ENCODE measurements at regions not wholly inside any gene's neighbourhood (a gene's known extent, or its start where the extent isn't known, plus 50 kb on each side); places are given as distances from the start of the nearest gene placed in this dataset.
"Not testable (repeated sequence)": the region's sequence is repeated elsewhere in the genome, so short reads cannot be mapped to it uniquely, and the experiment has no call there.

DNA sequence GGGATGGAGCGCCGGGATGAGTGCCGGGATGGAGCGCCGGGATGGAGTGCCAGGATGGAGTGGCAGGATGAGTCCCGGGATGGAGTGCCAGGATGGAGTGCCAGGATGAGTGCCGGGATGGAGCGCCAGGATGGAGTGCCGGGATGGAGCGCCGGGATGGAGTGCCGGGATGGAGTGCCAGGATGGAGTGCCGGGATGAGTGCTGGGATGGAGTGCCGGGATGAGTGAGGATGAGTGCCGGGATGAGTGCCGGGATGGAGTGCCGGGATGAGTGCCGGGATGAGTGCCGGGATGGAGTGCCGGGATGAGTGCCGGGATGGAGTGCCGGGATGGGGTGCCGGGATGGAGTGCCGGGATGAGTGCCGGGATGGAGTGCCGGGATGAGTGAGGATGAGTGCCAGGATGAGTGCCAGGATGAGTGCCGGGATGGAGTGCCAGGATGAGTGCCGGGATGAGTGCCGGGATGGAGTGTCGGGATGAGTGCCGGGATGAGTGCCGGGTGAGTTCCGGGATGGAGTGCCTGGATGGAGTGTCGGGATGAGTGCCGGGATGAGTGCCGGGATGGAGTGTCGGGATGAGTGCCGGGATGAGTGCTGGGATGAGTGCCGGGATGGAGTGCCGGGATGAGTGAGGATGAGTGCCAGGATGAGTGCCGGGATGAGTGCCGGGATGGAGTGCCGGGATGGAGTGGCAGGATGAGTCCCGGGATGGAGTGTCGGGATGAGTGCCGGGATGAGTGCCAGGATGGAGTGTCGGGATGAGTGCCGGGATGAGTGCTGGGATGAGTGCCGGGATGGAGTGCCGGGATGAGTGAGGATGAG, 52.9 kb upstream of the HELT start:
- POLR2A ChIA-PET (ENCODE audit: partially characterized antibody); FAIRE-seq; H2BK120ac ChIP-seq (replicated peaks; ENCODE audit: low read depth, low read length); CTCF ChIA-PET (ENCODE audit: partially characterized antibody); H3K27ac ChIP-seq (ENCODE audit: low read depth, low read length); H3K4me3 ChIP-seq (ENCODE audit: extremely low read depth in 1 of 4, insufficient read depth in 2 of 4, low read depth in 3 of 4, low read length in 4 of 4); H2BK15ac ChIP-seq (ENCODE audit: low read length); H3K79me2 ChIP-seq (ENCODE audit: control insufficient read depth in 1 of 2, insufficient read depth in 2 of 2, low read length in 2 of 2); H3K14ac ChIP-seq (ENCODE audit: insufficient read length); H2BK5ac ChIP-seq (ENCODE audit: low read depth, low read length); H3K4ac ChIP-seq (replicated peaks; ENCODE audit: insufficient read length, low read depth, low read length); H3K36me3 ChIP-seq (ENCODE audit: control insufficient read depth in 2 of 4, insufficient read depth in 4 of 4, low read length in 3 of 4); H2BK12ac ChIP-seq (ENCODE audit: low read depth, low read length); H3K27me3 ChIP-seq (replicated peaks in 1 of 4; ENCODE audit: control insufficient read depth in 3 of 4, extremely low read depth in 1 of 4, insufficient read depth in 3 of 4, low read length in 3 of 4); H3K4me2 ChIP-seq (ENCODE audit: insufficient read depth in 1 of 2, low read depth in 2 of 2, low read length in 2 of 2); H2AFZ ChIP-seq (ENCODE audit: low read length); H4K91ac ChIP-seq (replicated peaks; ENCODE audit: insufficient read length, low read length); H2AK5ac ChIP-seq (ENCODE audit: low read depth, low read length); H3K4me1 ChIP-seq (replicated peaks in 1 of 4; ENCODE audit: control insufficient read depth in 3 of 4, insufficient read depth in 4 of 4, low read length in 3 of 4); H3K18ac ChIP-seq (ENCODE audit: extremely low read depth, low read length); H3K23ac ChIP-seq (ENCODE audit: insufficient read length); DNase-seq (ENCODE audit: low read depth in 1 of 2, low spot score in 2 of 2); H2BK20ac ChIP-seq (ENCODE audit: low read length); H4K8ac ChIP-seq (ENCODE audit: extremely low read depth, insufficient read depth, low read length); H3K79me1 ChIP-seq (ENCODE audit: low read depth, low read length); H4K20me1 ChIP-seq (replicated peaks in 1 of 2; ENCODE audit: control insufficient read depth in 1 of 2, insufficient read depth in 2 of 2, low read length in 2 of 2); H4K5ac ChIP-seq (ENCODE audit: insufficient read length, low read depth, low read length); H3K56ac ChIP-seq (replicated peaks; ENCODE audit: insufficient read length, low read depth, low read length); H3K23me2 ChIP-seq (ENCODE audit: low read depth, low read length); H3K9ac ChIP-seq (replicated peaks in 1 of 4; ENCODE audit: extremely low read depth in 1 of 4, low read depth in 3 of 4, low read length in 3 of 4): not testable (repeated sequence)
- 94% methylated on average over 16 of the region's 50 CpGs; no CpG with 5 or more reads in 1 of the 2 experiments for WGBS, 2 experiments (ENCODE audit: extremely low coverage in 1 of 2, insufficient coverage in 1 of 2, insufficient read length in 1 of 2, insufficient replicate concordance in 2 of 2, low coverage in 1 of 2, low lambda C conversion rate in 2 of 2, missing lambda C conversion rate in 1 of 2)
- H3K9me3 ChIP-seq (ENCODE audit: insufficient read depth in 2 of 2, low read depth in 1 of 2, low read length in 1 of 2) = peaks cover 0 to 16% of the 10 kb centered on the region in 2 experiments; a peak in 2 of 4 replicates

Measured in H1 (cell line).